HepG2 (cell line): ENCODE measurements at regions not wholly inside any gene's neighbourhood (a gene's known extent, or its start where the extent isn't known, plus 50 kb on each side); places are given as distances from the start of the nearest gene placed in this dataset.

Experiments
- FOXK2 ChIP-seq: fragments of 450-650 bp; IDR thresholded peaks from 2 replicates; pipeline ENCODE4 v1.6.1; 2016
- HDAC1 ChIP-seq: sonication (generic); formaldehyde crosslinking; IDR thresholded peaks from 2 replicates; pipeline ENCODE4 v1.5.1; 2020; ENCODE audit warnings: mild to moderate bottlenecking, missing genetic modification reagents
- HNRNPLL ChIP-seq: fragments of 200-400 bp; formaldehyde crosslinking; IDR thresholded peaks from 2 replicates; pipeline ENCODE4 v1.6.1; 2017; ENCODE audit warnings: mild to moderate bottlenecking, low read depth, low read length; ENCODE audit not compliant: poor library complexity, severe bottlenecking
- JDP2 ChIP-seq: sonication (generic); formaldehyde crosslinking; IDR thresholded peaks from 2 replicates; pipeline ENCODE4 v1.8.1; 2022; ENCODE audit warnings: missing genetic modification reagents, borderline replicate concordance
- PPARG ChIP-seq: conservative IDR thresholded peaks from 2 replicates; pipeline ENCODE4 v1.6.1; 2016; ENCODE audit warnings: missing biosample characterization, missing genetic modification reagents
- RFXAP ChIP-seq: sonication (generic); formaldehyde crosslinking; IDR thresholded peaks from 2 replicates; pipeline ENCODE4 v1.4.0; 2020; ENCODE audit warnings: missing genetic modification reagents, borderline replicate concordance
- THAP11 ChIP-seq: IDR thresholded peaks from 2 replicates; pipeline ENCODE4 v1.6.1; 2016; ENCODE audit warnings: missing biosample characterization, missing genetic modification reagents
- TSC22D2 ChIP-seq: sonication (generic); formaldehyde crosslinking; IDR thresholded peaks from 2 replicates; pipeline ENCODE4 v1.5.1; 2020; ENCODE audit warnings: missing genetic modification reagents, mild to moderate bottlenecking, borderline replicate concordance
- ZNF331 ChIP-seq: sonication (generic); formaldehyde crosslinking; IDR thresholded peaks from 2 replicates; pipeline ENCODE4 v1.4.0; 2020; ENCODE audit warnings: missing genetic modification reagents
- ZNF354B ChIP-seq: sonication (generic); formaldehyde crosslinking; IDR thresholded peaks from 2 replicates; pipeline ENCODE4 v1.8.0; 2022; ENCODE audit warnings: mild to moderate bottlenecking, missing genetic modification reagents
- ZNF83 ChIP-seq: sonication (generic); formaldehyde crosslinking; IDR thresholded peaks from 2 replicates; pipeline ENCODE4 v1.4.0; 2020; ENCODE audit warnings: missing genetic modification reagents, mild to moderate bottlenecking, borderline replicate concordance
- ZNF850 ChIP-seq: sonication (generic); formaldehyde crosslinking; conservative IDR thresholded peaks from 2 replicates; pipeline ENCODE4 v1.9.0; 2021; ENCODE audit warnings: mild to moderate bottlenecking, missing genetic modification reagents
- TF ChIP-seq, protein P1 (sequence below): sonication (generic); formaldehyde crosslinking; IDR thresholded peaks from 2 replicates; pipeline ENCODE4 v1.4.0; 2020; ENCODE audit warnings: missing genetic modification reagents
- TF ChIP-seq, protein P2 (sequence below): sonication (generic); formaldehyde crosslinking; IDR thresholded peaks from 2 replicates; pipeline ENCODE4 v1.4.0; 2020; ENCODE audit warnings: mild to moderate bottlenecking, missing genetic modification reagents
- TF ChIP-seq, protein P3 (sequence below): sonication (generic); formaldehyde crosslinking; IDR thresholded peaks from 2 replicates; pipeline ENCODE4 v1.5.0; 2020; ENCODE audit warnings: missing genetic modification reagents, mild to moderate bottlenecking, borderline replicate concordance
- TF ChIP-seq, protein P4 (sequence below): sonication (generic); formaldehyde crosslinking; IDR thresholded peaks from 2 replicates; pipeline ENCODE4 v1.4.0; 2020; ENCODE audit warnings: low read depth, mild to moderate bottlenecking, missing genetic modification reagents
- TF ChIP-seq, protein P5 (sequence below): sonication (generic); formaldehyde crosslinking; IDR thresholded peaks from 2 replicates; pipeline ENCODE4 v1.5.0; 2020; ENCODE audit warnings: mild to moderate bottlenecking, missing genetic modification reagents
- TF ChIP-seq, protein P6 (sequence below): sonication (generic); formaldehyde crosslinking; IDR thresholded peaks from 2 replicates; pipeline ENCODE4 v1.9.0; 2022; ENCODE audit warnings: low read depth, missing genetic modification reagents

DNA sequence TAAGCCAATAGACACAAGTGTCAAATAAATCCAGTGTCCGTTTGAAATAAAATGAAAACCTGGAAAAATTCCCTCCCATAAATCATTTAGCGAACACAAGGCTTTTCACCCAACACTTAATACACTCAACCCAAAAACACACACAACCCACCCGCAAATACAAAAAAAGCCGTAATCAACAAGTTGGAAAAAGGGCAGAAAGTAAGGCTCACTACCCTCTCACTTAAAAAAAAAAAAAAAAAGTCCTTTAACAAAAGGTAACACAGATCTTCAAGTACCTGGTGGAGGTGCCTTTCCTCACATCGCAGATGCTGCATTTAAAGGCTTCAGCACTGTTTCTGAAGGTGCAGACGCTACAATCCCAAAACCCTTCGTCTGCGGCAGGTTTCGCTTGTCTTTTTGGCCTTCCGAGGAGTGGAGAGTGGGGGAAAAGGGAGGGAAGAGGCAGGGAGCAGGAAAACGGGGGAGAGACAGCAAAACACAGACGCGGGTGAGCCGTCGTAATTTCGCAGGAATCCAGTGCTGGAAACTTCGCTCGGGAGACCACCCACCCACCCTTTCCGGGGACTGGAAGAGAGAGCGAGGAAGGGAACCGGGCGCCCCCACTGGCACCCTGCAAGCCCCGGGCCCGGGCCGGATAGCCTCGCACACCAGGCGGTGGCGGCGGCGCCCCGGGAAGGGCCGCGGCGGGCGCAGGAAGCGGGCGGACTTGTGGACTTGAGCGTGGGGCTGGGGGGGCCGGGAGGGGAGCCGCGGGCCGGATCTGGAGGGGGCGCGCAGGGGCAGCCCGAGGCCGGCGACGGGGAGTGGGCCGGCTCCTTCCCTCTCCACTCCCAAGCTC is 401.8 kb downstream of the SHQ1 start, which contains the start of gene RYBP (continued):
- TF ChIP-seq, protein P1, sequence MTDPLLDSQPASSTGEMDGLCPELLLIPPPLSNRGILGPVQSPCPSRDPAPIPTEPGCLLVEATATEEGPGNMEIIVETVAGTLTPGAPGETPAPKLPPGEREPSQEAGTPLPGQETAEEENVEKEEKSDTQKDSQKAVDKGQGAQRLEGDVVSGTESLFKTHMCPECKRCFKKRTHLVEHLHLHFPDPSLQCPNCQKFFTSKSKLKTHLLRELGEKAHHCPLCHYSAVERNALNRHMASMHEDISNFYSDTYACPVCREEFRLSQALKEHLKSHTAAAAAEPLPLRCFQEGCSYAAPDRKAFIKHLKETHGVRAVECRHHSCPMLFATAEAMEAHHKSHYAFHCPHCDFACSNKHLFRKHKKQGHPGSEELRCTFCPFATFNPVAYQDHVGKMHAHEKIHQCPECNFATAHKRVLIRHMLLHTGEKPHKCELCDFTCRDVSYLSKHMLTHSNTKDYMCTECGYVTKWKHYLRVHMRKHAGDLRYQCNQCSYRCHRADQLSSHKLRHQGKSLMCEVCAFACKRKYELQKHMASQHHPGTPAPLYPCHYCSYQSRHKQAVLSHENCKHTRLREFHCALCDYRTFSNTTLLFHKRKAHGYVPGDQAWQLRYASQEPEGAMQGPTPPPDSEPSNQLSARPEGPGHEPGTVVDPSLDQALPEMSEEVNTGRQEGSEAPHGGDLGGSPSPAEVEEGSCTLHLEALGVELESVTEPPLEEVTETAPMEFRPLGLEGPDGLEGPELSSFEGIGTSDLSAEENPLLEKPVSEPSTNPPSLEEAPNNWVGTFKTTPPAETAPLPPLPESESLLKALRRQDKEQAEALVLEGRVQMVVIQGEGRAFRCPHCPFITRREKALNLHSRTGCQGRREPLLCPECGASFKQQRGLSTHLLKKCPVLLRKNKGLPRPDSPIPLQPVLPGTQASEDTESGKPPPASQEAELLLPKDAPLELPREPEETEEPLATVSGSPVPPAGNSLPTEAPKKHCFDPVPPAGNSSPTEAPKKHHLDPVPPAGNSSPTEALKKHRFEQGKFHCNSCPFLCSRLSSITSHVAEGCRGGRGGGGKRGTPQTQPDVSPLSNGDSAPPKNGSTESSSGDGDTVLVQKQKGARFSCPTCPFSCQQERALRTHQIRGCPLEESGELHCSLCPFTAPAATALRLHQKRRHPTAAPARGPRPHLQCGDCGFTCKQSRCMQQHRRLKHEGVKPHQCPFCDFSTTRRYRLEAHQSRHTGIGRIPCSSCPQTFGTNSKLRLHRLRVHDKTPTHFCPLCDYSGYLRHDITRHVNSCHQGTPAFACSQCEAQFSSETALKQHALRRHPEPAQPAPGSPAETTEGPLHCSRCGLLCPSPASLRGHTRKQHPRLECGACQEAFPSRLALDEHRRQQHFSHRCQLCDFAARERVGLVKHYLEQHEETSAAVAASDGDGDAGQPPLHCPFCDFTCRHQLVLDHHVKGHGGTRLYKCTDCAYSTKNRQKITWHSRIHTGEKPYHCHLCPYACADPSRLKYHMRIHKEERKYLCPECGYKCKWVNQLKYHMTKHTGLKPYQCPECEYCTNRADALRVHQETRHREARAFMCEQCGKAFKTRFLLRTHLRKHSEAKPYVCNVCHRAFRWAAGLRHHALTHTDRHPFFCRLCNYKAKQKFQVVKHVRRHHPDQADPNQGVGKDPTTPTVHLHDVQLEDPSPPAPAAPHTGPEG (CRISPR knock-in tag) = 0 out of 2 replicates have a peak, but pooled peaks have one; percentile 50
- TF ChIP-seq, protein P2, sequence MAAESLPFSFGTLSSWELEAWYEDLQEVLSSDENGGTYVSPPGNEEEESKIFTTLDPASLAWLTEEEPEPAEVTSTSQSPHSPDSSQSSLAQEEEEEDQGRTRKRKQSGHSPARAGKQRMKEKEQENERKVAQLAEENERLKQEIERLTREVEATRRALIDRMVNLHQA (CRISPR knock-in tag) = no peak
- TF ChIP-seq ZNF354B (CRISPR knock-in tag) = no peak
- peak; percentile 62 for TF ChIP-seq HNRNPLL
- TF ChIP-seq ZNF83 (CRISPR knock-in tag) = no peak
- TF ChIP-seq JDP2 (CRISPR knock-in tag) = no peak
- TF ChIP-seq, protein P3, sequence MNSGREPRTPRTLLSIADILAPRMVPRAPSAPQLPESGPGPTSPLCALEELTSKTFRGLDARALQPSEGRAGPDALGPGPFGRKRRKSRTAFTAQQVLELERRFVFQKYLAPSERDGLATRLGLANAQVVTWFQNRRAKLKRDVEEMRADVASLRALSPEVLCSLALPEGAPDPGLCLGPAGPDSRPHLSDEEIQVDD (CRISPR knock-in tag) = no peak
- no peak for TF ChIP-seq FOXK2
- TF ChIP-seq, protein P4, sequence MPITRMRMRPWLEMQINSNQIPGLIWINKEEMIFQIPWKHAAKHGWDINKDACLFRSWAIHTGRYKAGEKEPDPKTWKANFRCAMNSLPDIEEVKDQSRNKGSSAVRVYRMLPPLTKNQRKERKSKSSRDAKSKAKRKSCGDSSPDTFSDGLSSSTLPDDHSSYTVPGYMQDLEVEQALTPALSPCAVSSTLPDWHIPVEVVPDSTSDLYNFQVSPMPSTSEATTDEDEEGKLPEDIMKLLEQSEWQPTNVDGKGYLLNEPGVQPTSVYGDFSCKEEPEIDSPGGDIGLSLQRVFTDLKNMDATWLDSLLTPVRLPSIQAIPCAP (CRISPR knock-in tag) = no peak
- TF ChIP-seq, protein P5, sequence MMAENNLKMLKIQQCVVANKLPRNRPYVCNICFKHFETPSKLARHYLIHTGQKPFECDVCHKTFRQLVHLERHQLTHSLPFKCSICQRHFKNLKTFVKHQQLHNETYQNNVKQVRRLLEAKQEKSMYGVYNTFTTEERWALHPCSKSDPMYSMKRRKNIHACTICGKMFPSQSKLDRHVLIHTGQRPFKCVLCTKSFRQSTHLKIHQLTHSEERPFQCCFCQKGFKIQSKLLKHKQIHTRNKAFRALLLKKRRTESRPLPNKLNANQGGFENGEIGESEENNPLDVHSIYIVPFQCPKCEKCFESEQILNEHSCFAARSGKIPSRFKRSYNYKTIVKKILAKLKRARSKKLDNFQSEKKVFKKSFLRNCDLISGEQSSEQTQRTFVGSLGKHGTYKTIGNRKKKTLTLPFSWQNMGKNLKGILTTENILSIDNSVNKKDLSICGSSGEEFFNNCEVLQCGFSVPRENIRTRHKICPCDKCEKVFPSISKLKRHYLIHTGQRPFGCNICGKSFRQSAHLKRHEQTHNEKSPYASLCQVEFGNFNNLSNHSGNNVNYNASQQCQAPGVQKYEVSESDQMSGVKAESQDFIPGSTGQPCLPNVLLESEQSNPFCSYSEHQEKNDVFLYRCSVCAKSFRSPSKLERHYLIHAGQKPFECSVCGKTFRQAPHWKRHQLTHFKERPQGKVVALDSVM = no peak
- no peak for TF ChIP-seq TSC22D2 (CRISPR knock-in tag)
- TF ChIP-seq ZNF331 (CRISPR knock-in tag) = no peak
- TF ChIP-seq HDAC1 = no peak; the same call in 1 of the 2 replicates
- TF ChIP-seq ZNF850 (CRISPR knock-in tag) = no peak
- TF ChIP-seq, protein P6, sequence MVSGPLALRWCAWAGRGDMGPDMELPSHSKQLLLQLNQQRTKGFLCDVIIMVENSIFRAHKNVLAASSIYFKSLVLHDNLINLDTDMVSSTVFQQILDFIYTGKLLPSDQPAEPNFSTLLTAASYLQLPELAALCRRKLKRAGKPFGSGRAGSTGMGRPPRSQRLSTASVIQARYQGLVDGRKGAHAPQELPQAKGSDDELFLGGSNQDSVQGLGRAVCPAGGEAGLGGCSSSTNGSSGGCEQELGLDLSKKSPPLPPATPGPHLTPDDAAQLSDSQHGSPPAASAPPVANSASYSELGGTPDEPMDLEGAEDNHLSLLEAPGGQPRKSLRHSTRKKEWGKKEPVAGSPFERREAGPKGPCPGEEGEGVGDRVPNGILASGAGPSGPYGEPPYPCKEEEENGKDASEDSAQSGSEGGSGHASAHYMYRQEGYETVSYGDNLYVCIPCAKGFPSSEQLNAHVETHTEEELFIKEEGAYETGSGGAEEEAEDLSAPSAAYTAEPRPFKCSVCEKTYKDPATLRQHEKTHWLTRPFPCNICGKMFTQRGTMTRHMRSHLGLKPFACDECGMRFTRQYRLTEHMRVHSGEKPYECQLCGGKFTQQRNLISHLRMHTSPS (CRISPR knock-in tag) = no peak
- TF ChIP-seq PPARG (CRISPR knock-in tag) = no peak
- TF ChIP-seq RFXAP (CRISPR knock-in tag) = no peak
- TF ChIP-seq THAP11 (CRISPR knock-in tag) = no peak
